ENCODE measurements at regions not wholly inside any gene's neighbourhood (a gene's known extent, or its start where the extent isn't known, plus 50 kb on each side); places are given as distances from the start of the nearest gene placed in this dataset.

- ATAC-seq: no peak
- TF ChIP-seq, protein P1, sequence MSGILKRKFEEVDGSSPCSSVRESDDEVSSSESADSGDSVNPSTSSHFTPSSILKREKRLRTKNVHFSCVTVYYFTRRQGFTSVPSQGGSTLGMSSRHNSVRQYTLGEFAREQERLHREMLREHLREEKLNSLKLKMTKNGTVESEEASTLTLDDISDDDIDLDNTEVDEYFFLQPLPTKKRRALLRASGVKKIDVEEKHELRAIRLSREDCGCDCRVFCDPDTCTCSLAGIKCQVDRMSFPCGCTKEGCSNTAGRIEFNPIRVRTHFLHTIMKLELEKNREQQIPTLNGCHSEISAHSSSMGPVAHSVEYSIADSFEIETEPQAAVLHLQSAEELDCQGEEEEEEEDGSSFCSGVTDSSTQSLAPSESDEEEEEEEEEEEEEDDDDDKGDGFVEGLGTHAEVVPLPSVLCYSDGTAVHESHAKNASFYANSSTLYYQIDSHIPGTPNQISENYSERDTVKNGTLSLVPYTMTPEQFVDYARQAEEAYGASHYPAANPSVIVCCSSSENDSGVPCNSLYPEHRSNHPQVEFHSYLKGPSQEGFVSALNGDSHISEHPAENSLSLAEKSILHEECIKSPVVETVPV (CRISPR knock-in tag; IDR thresholded peaks at IDR 0.05): no peak
- TF ChIP-seq RARB (CRISPR knock-in tag; IDR thresholded peaks at IDR 0.05): no peak
- no peak for TF ChIP-seq ZFP30 (CRISPR knock-in tag; IDR thresholded peaks at IDR 0.05)
- no peak for TF ChIP-seq TOX (CRISPR knock-in tag; IDR thresholded peaks at IDR 0.05; ENCODE audit: borderline replicate concordance)
- TF ChIP-seq, protein P2, sequence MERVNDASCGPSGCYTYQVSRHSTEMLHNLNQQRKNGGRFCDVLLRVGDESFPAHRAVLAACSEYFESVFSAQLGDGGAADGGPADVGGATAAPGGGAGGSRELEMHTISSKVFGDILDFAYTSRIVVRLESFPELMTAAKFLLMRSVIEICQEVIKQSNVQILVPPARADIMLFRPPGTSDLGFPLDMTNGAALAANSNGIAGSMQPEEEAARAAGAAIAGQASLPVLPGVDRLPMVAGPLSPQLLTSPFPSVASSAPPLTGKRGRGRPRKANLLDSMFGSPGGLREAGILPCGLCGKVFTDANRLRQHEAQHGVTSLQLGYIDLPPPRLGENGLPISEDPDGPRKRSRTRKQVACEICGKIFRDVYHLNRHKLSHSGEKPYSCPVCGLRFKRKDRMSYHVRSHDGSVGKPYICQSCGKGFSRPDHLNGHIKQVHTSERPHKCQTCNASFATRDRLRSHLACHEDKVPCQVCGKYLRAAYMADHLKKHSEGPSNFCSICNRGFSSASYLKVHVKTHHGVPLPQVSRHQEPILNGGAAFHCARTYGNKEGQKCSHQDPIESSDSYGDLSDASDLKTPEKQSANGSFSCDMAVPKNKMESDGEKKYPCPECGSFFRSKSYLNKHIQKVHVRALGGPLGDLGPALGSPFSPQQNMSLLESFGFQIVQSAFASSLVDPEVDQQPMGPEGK (CRISPR knock-in tag; IDR thresholded peaks at IDR 0.05; ENCODE audit: borderline replicate concordance): no peak
- no peak for TF ChIP-seq PPARA (CRISPR knock-in tag; IDR thresholded peaks at IDR 0.05; ENCODE audit: borderline replicate concordance)
- TF ChIP-seq GLIS3 (CRISPR knock-in tag; IDR thresholded peaks at IDR 0.05): no peak
- no peak for TF ChIP-seq TCF4 (CRISPR knock-in tag; IDR thresholded peaks at IDR 0.05; ENCODE audit: borderline replicate concordance)
- no peak for TF ChIP-seq ZNF70 (CRISPR knock-in tag; IDR thresholded peaks at IDR 0.05)
- TF ChIP-seq ZFP3 (CRISPR knock-in tag; IDR thresholded peaks at IDR 0.05): no peak
- no peak for TF ChIP-seq TSHZ2 (CRISPR knock-in tag; IDR thresholded peaks at IDR 0.05)
- no peak for TF ChIP-seq ZC3H10 (CRISPR knock-in tag; IDR thresholded peaks at IDR 0.05)
- TF ChIP-seq ESRRG (CRISPR knock-in tag; IDR thresholded peaks at IDR 0.05): no peak
- no peak for TF ChIP-seq CSDC2 (CRISPR knock-in tag; IDR thresholded peaks at IDR 0.05)
- no peak for TF ChIP-seq CREB5 (CRISPR knock-in tag; IDR thresholded peaks at IDR 0.05; ENCODE audit: low read depth)
- TF ChIP-seq ISL1 (CRISPR knock-in tag; IDR thresholded peaks at IDR 0.05): no peak
- no peak for TF ChIP-seq SNAI2 (CRISPR knock-in tag; IDR thresholded peaks at IDR 0.05)
- TF ChIP-seq OSR1 (CRISPR knock-in tag; IDR thresholded peaks at IDR 0.05): no peak
- no peak for TF ChIP-seq ARNTL (CRISPR knock-in tag; IDR thresholded peaks at IDR 0.05; ENCODE audit: borderline replicate concordance, low read depth)
- TF ChIP-seq POU6F1 (CRISPR knock-in tag; IDR thresholded peaks at IDR 0.05; ENCODE audit: borderline replicate concordance, low read depth): no peak
These were observed 725.2 kb upstream of the CELF2 start for GRCh38 chr10:10292501-10292900.

DNA sequence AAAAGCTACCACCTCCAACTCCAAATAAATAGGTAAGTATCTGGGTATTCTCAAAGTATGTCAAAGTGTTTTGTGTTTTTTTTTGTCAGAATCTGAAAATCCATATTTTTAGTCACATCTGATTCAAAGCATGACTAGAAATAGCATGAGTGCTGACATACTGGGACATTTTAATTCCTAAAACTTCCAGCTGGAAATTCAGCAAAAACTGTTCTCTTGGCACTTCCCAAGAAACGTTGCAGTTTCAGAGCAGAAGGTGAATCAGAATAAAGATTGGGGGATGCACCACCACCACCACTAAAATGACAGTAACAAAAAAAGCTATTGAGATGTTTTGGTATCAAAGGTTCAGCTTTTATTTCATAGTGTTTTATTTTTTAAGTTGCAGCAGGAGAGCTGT, 724.6 kb upstream of the CELF2 start:
- TF ChIP-seq GLIS3 (CRISPR knock-in tag; IDR thresholded peaks at IDR 0.05) (no peak), ZFP3 (CRISPR knock-in tag; IDR thresholded peaks at IDR 0.05) (no peak), POU6F1 (CRISPR knock-in tag; IDR thresholded peaks at IDR 0.05; ENCODE audit: borderline replicate concordance, low read depth) (no peak), PPARA (CRISPR knock-in tag; IDR thresholded peaks at IDR 0.05; ENCODE audit: borderline replicate concordance) (no peak), SNAI2 (CRISPR knock-in tag; IDR thresholded peaks at IDR 0.05) (no peak), ESRRG (CRISPR knock-in tag; IDR thresholded peaks at IDR 0.05) (no peak)

More for the DNA sequence above, 724.6 kb upstream of the CELF2 start:
- ATAC-seq: no peak
